ENCODE measurements at regions not wholly inside any gene's neighbourhood (a gene's known extent, or its start where the extent isn't known, plus 50 kb on each side); places are given as distances from the start of the nearest gene placed in this dataset.
"Not testable (repeated sequence)": the region's sequence is repeated elsewhere in the genome, so short reads cannot be mapped to it uniquely, and the experiment has no call there.

GRCh38 chr13:18232298-18232993, 949.2 kb downstream of the TUBA3C start:
- TF ChIP-seq CTCF (IDR thresholded peaks at IDR 0.05; ENCODE audit: extremely low read depth, missing control alignments), result no peak
- no peak for DNase-seq (ENCODE audit: low spot score)

DNA sequence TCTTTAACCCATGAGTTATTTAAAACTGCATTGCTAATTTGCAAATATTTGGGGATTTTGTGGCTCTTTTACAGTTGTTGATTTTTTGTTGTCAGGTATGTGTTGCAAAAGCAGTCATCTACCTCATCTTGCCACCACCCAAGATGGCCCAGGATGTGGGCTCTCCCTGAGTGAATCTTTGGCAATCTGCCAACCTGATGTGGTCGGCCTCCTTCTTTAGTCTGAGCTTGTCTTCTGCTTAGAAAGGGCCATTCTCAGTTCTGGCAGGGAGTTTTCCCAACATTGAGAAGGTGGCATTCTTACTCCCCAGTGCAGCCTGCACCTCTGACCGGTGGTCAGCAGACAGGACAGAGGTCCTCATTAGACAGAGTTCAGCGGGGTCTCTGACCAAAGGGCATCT, 957.2 kb downstream of the TUBA3C start:
- DNase-seq (ENCODE audit: low spot score), result not testable (repeated sequence)

GRCh38 chr13:18214689-18215088, 966.9 kb downstream of the TUBA3C start:
- DNase-seq (ENCODE audit: low spot score), result not testable (repeated sequence)

- not testable (repeated sequence) for DNase-seq (ENCODE audit: low spot score)
Observed at GRCh38 chr13:18213511-18213910, 968.1 kb downstream of the TUBA3C start.

- no peak for TF ChIP-seq CTCF (IDR thresholded peaks at IDR 0.05; ENCODE audit: extremely low read depth, missing control alignments)
- DNase-seq (ENCODE audit: low spot score), result peak; percentile 12
Observed at GRCh38 chr13:18212873-18213272, 968.8 kb downstream of the TUBA3C start.

- DNase-seq (ENCODE audit: low spot score), result not testable (repeated sequence)
Observed at GRCh38 chr13:18211752-18212560, 969.7 kb downstream of the TUBA3C start.

GRCh38 chr13:18204614-18205178, 976.9 kb downstream of the TUBA3C start:
- DNase-seq (ENCODE audit: low spot score), result not testable (repeated sequence)

GRCh38 chr13:18195365-18195678, 986.3 kb downstream of the TUBA3C start:
- not testable (repeated sequence) for DNase-seq (ENCODE audit: low spot score)

DNA sequence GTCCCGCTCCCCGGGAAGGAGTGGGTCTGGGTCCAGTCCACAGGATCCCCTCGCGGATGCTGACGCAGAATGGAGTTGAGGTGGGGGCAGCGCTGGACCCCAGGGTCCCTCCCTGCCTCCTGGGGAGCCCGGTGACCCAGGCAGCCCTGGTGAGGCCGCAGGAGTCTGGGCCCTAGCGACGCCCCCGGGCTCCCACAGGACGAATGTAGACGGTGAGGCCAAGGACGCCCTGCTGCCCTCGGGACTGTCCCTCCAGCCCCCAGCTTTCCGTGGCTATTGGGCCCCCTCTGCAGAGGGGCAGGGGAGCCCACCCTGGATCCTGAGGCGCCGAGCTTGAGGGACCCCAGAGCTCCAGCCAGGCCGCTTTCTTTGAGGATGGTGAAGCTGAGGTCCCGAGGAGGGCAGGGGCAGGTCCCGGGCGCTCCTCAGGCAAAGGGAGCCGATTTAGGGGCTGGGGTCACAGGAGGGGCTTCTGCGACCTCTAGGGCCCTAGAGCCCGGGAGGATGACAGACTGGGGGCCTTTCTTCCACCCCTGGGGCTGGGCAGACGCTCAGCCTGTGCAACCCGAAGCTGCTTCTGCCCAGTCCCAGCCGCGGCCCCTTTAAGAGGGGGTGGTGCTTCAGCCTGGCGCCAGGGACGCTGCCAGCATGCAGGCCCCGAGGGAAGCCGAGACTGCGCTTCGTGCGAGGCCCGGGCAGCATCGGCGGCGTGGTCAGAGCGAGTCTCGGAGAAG, 986.8 kb downstream of the TUBA3C start:
- not testable (repeated sequence) for DNase-seq (ENCODE audit: low spot score)

GRCh38 chr13:18194104-18194503, 987.5 kb downstream of the TUBA3C start:
- DNase-seq (ENCODE audit: low spot score), result not testable (repeated sequence)
